Lower lobe of right lung (tissue), 2 donors: ENCODE measurements at regions not wholly inside any gene's neighbourhood (a gene's known extent, or its start where the extent isn't known, plus 50 kb on each side); places are given as distances from the start of the nearest gene placed in this dataset.

Experiments used
- ATAC-seq, 2 donors: fragments of 200-7000 bp; cut with Tn5 transposase; one replicate each; pipeline ENCODE4 v1.9.1; 2020 to 2022; ENCODE audit warnings: mild to moderate bottlenecking in 2 of 2, moderate library complexity in 2 of 2
- DNase-seq: peaks from one replicate; pipeline ENCODE4 v3.0.0-alpha.2; 2020
- H3K27ac ChIP-seq: fragments of 200-600 bp; one replicate; pipeline ENCODE4 v1.8.0; 2022
- H3K27me3 ChIP-seq: fragments of 200-600 bp; one replicate; pipeline ENCODE4 v1.8.0; 2022; ENCODE audit warnings: low read depth
- H3K36me3 ChIP-seq: fragments of 200-600 bp; one replicate; pipeline ENCODE4 v1.8.0; 2022; ENCODE audit warnings: mild to moderate bottlenecking
- H3K4me1 ChIP-seq: fragments of 200-600 bp; one replicate; pipeline ENCODE4 v1.8.0; 2022
- H3K4me3 ChIP-seq: fragments of 200-600 bp; one replicate; pipeline ENCODE4 v1.8.0; 2022; ENCODE audit warnings: mild to moderate bottlenecking
- H3K9me3 ChIP-seq: fragments of 200-600 bp; one replicate; pipeline ENCODE4 v1.8.0; 2022
- intact Hi-C: fragments of 100-400 bp; cut with DNase I; formaldehyde crosslinking; loops from one replicate; pipeline ENCODE4 v1.11.0; 2022
- TF ChIP-seq, protein P1 (sequence below): fragments of 200-600 bp; IDR thresholded peaks from one replicate; pipeline ENCODE4 v1.8.0; 2022; ENCODE audit warnings: antibody characterized with exemption, mild to moderate bottlenecking
- donor health status: DM: no; HTN: yes; CAD: no; lungs with severe emphysema.

DNA sequence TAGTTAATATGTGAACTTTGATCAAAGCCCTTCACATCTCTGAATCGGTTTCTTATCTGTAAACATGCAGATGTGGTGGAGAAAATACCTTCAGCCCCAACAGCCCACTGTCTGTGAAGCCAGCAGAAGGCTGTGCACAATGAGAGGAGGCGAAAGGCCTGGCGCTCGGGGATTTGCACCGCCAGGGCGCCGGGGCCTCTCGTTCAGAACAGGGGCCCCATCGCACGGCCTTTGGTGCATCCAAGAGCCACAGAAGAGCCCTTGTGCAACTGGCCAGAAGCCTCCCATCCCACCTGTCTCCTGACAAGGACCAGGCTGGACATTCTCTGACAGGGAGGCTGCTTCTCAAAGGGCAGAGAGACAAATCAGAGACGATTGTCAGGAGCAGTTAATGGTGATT lies 407.2 kb upstream of the MYT1L start:
- ATAC-seq, result no peak
- TF ChIP-seq, protein P1, sequence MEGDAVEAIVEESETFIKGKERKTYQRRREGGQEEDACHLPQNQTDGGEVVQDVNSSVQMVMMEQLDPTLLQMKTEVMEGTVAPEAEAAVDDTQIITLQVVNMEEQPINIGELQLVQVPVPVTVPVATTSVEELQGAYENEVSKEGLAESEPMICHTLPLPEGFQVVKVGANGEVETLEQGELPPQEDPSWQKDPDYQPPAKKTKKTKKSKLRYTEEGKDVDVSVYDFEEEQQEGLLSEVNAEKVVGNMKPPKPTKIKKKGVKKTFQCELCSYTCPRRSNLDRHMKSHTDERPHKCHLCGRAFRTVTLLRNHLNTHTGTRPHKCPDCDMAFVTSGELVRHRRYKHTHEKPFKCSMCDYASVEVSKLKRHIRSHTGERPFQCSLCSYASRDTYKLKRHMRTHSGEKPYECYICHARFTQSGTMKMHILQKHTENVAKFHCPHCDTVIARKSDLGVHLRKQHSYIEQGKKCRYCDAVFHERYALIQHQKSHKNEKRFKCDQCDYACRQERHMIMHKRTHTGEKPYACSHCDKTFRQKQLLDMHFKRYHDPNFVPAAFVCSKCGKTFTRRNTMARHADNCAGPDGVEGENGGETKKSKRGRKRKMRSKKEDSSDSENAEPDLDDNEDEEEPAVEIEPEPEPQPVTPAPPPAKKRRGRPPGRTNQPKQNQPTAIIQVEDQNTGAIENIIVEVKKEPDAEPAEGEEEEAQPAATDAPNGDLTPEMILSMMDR, result no peak
- no peak overlapping the region for H3K4me3 ChIP-seq
- H3K4me1 ChIP-seq, result no peaks in the 10 kb centered on the region
- no peak for DNase-seq
- H3K36me3 ChIP-seq, result no peaks in the 10 kb centered on the region
- H3K27ac ChIP-seq, result no peak overlapping the region
- intact Hi-C loops, result no loop called here
- H3K27me3 ChIP-seq, result no peaks in the 10 kb centered on the region
- no peaks in the 10 kb centered on the region for H3K9me3 ChIP-seq

DNA sequence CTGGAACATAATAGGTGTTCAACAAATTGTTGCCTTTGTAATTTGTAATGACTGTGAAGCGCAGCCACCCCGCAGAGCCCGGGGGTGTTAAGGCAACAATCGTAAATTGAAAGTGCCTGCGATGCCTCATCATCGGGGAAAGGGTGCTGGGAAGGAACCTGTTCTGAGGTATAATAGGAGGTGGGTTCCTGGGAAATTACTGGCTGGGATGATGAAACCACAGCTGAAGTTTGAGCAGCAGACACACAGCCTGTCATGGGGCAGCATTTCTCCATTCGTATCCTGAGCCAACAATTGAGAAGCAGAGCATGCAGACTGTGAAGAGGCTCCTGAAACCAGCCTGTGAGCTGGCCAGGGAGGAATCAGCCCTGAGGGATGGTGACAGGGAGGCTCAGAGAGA lies 404.0 kb upstream of the MYT1L start:
- no peaks in the 10 kb centered on the region for H3K4me1 ChIP-seq
- H3K27ac ChIP-seq, result no peak overlapping the region
- H3K9me3 ChIP-seq, result no peaks in the 10 kb centered on the region
- ATAC-seq, result no peak
- no peaks in the 10 kb centered on the region for H3K27me3 ChIP-seq
- TF ChIP-seq, protein P1, result no peak
- no peak overlapping the region for H3K4me3 ChIP-seq
- H3K36me3 ChIP-seq, result no peaks in the 10 kb centered on the region
- no peak for DNase-seq
- intact Hi-C loops, result no loop called here

DNA sequence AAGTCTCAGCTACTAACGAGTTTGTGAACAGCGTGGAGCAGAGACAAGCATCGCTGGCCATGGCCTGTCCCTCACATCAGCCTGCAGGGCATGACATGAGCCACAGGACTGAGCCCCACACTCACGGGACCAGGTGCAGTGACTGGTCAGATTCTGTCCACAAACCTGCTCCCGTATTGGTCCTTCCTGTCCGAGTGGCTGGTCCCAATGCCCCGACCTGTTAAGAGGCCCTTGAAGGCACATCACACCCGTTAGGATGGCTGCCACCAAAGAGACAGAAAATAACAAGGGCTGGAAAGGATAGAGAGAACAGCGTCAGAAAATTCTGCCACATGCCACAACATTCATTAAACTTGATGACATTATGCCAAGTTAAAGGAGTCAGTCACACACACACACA lies 403.2 kb upstream of the MYT1L start:
- intact Hi-C loops, result no loop called here
- TF ChIP-seq, protein P1, result no peak
- ATAC-seq, result no peak
- H3K4me3 ChIP-seq, result no peak overlapping the region
- H3K27me3 ChIP-seq, result no peaks in the 10 kb centered on the region
- H3K36me3 ChIP-seq, result no peaks in the 10 kb centered on the region
- H3K9me3 ChIP-seq, result no peaks in the 10 kb centered on the region
- no peak for DNase-seq
- no peak overlapping the region for H3K27ac ChIP-seq
- no peaks in the 10 kb centered on the region for H3K4me1 ChIP-seq

DNA sequence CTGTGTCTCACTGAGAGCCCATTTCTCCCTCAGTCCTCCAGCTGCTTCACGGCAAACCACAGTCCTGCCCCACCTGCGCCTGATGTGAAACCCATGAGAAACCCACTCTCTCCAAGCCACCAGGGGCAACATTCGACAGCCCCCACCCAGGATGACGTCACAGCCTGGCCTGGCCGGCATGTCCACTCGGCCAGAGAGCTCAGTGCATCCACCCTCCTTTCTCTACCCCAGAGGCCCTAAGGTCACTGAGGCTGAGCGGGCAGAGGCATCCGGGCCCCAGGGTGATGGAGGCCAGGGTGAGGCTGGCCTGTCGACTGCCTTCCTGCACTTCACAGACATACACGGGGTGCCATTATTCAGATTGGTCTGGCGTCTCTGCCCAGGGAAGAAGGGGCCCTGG lies 402.7 kb upstream of the MYT1L start:
- no peaks in the 10 kb centered on the region for H3K36me3 ChIP-seq

DNA sequence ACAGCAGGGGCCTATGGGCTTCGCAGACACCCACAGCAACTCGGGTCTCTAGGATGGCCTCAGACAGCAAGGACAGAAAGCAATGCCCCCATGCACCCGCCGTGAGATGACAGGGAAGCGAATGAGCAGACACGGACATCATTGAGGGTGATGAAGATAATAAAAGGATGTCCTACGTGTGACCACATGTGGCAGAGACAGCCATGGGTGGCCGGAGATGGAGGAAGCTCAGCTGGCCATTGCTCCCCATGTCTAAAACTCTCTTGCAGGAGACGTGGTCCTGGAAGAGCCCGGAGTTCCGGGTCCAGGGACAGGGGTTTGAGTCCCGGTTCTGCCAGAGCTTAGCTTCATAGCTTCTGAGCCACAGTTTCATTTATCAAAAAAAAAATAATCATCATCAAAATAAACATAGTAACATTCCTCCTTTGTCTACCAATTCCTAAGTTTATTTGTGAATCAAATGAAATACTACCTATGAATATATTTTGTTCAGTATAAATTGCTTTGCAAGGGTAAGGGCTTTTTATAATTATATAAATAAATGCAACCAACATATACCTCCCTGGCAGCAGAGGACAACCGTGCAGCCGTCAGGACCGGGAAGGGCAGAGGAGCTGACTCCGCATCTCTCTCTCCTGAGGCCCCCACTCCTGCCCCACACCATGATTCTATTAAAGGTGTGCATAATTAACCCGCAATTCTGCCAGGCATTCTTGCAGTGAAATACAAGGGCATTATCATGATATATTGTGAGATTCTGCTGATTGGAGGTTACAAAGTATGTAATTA lies 401.4 kb upstream of the MYT1L start:
- Histone ChIP-seq H3K4me1 (no peaks in the 10 kb centered on the region), H3K9me3 (no peaks in the 10 kb centered on the region), H3K27ac (no peak overlapping the region), H3K4me3 (no peak overlapping the region), H3K27me3 (no peaks in the 10 kb centered on the region), H3K36me3 (no peaks in the 10 kb centered on the region)
- ATAC-seq (no peak), DNase-seq (no peak)
- intact Hi-C loops, result no loop called here
- TF ChIP-seq, protein P1, result no peak

More for the DNA sequence above, 402.7 kb upstream of the MYT1L start:
- Histone ChIP-seq H3K4me1 (no peaks in the 10 kb centered on the region), H3K4me3 (no peak overlapping the region), H3K27me3 (no peaks in the 10 kb centered on the region), H3K9me3 (no peaks in the 10 kb centered on the region), H3K27ac (no peak overlapping the region)
- TF ChIP-seq, protein P1, result no peak
- ATAC-seq (no peak), DNase-seq (no peak)
- intact Hi-C loops, result no loop called here
